MCF 10A (cell line): ENCODE measurements at regions not wholly inside any gene's neighbourhood (a gene's known extent, or its start where the extent isn't known, plus 50 kb on each side); places are given as distances from the start of the nearest gene placed in this dataset.

Experiments used
- BruUV-seq: library from RNA; stranded (reverse); fragments of 400-500 nt; replicated peaks from 2 replicates; lab custom pipeline; 2021; lab: Mats Ljungman, UMichigan
- CTCF ChIA-PET: fragments of 300-600 bp; sonication (Branson Sonifier 250); formaldehyde crosslinking; extraction: SDS; loops from one replicate; lab custom pipeline; 2021; ENCODE audit warnings: antibody characterized with exemption, inconsistent platforms; lab: Yijun Ruan, JAX
- POLR2A ChIA-PET: fragments of 300-600, 350-650 bp; sonication (Branson Sonifier 250); formaldehyde crosslinking; extraction: SDS; loops from one replicate; lab custom pipeline; 2020; ENCODE audit warnings: antibody characterized with exemption, inconsistent platforms; lab: Yijun Ruan, JAX
- DNase-seq: peaks from one replicate; pipeline ENCODE4 v3.0.0-alpha.2; 2018; ENCODE audit not compliant: unreplicated experiment
- H3K27ac Mint-ChIP-seq: one replicate; pipeline ENCODE4 v1.8.0; 2022; ENCODE audit warnings: mild to moderate bottlenecking, low read depth, mixed read lengths; ENCODE audit not compliant: unreplicated experiment
- H3K27me3 Mint-ChIP-seq: one replicate; pipeline ENCODE4 v1.8.0; 2022; ENCODE audit warnings: mixed read lengths; ENCODE audit not compliant: insufficient read depth, unreplicated experiment
- H3K36me3 Mint-ChIP-seq: one replicate; pipeline ENCODE4 v1.8.0; 2022; ENCODE audit warnings: mild to moderate bottlenecking, moderate library complexity, mixed read lengths; ENCODE audit not compliant: insufficient read depth, unreplicated experiment
- H3K4me1 Mint-ChIP-seq: one replicate; pipeline ENCODE4 v1.8.0; 2022; ENCODE audit warnings: mixed read lengths; ENCODE audit not compliant: insufficient read depth, unreplicated experiment
- H3K4me3 Mint-ChIP-seq: one replicate; pipeline ENCODE4 v1.8.0; 2022; ENCODE audit warnings: mild to moderate bottlenecking, moderate library complexity, mixed read lengths; ENCODE audit not compliant: unreplicated experiment
- H3K9me3 Mint-ChIP-seq: one replicate; pipeline ENCODE4 v1.8.0; 2022; ENCODE audit warnings: mixed read lengths; ENCODE audit not compliant: unreplicated experiment
- intact Hi-C: fragments of 100-400 bp; cut with micrococcal nuclease; formaldehyde crosslinking; loops from 2 replicates; pipeline ENCODE4 v1.14.1; 2022
- TF ChIP-seq, protein P1 (sequence below): fragments of 200-600 bp; IDR thresholded peaks from one replicate; pipeline ENCODE4 v1.8.0; 2022; ENCODE audit warnings: antibody characterized with exemption, mild to moderate bottlenecking; ENCODE audit not compliant: unreplicated experiment

DNA sequence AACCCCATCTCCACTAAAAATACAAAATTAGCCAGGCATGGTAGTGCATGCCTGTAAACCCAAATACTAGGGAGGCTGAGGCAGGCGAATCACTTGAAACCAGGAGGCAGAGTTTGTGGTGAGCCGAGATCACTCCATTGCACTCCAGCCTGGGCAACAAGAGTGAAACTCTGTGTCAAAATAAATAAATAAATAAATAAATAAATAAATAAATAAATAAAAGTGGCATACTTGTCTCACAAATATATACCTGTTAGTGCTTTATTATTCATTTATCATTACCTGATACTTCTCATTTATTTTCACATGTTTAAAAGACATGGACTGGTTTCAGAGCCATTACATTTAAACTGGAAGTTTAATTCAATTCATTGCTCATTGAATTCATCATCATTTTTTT is 491.4 kb upstream of the CDH7 start:
- Mint-ChIP-seq H3K27me3 (peaks cover 20% of the 10 kb centered on the region), H3K36me3 (no peaks in the 10 kb centered on the region), H3K27ac (no peak overlapping the region), H3K4me3 (no peak overlapping the region), H3K4me1 (no peaks in the 10 kb centered on the region), H3K9me3 (no peaks in the 10 kb centered on the region)
- DNase-seq: no peak
- intact Hi-C loops: no loop called here
- ChIA-PET POLR2A (no interaction called here), CTCF (no interaction called here)
- no TSS peak for BruUV-seq
- TF ChIP-seq, protein P1, sequence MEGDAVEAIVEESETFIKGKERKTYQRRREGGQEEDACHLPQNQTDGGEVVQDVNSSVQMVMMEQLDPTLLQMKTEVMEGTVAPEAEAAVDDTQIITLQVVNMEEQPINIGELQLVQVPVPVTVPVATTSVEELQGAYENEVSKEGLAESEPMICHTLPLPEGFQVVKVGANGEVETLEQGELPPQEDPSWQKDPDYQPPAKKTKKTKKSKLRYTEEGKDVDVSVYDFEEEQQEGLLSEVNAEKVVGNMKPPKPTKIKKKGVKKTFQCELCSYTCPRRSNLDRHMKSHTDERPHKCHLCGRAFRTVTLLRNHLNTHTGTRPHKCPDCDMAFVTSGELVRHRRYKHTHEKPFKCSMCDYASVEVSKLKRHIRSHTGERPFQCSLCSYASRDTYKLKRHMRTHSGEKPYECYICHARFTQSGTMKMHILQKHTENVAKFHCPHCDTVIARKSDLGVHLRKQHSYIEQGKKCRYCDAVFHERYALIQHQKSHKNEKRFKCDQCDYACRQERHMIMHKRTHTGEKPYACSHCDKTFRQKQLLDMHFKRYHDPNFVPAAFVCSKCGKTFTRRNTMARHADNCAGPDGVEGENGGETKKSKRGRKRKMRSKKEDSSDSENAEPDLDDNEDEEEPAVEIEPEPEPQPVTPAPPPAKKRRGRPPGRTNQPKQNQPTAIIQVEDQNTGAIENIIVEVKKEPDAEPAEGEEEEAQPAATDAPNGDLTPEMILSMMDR: no peak

DNA sequence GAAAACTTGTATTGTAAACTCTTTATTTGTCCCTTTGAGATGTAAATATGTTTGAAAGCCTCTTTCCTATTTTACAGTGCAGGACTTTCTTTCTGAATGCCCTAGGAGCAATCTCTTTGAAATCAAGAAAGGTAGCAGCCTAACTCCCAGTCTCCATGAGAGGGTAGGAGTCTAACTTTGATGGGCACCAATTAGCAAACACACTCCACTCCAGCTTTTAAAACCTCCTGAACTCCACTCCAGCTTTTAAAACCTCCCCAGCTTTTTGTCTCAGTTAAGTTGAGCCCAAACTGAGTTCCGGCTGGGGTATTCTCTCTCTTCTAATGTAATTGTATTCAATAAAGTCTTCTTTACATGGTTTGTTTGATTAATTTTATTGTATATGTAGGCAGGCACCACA is 493.7 kb upstream of the CDH7 start:
- DNase-seq: no peak
- TF ChIP-seq, protein P1: no peak
- Mint-ChIP-seq H3K4me3 (no peak overlapping the region), H3K9me3 (no peaks in the 10 kb centered on the region), H3K27ac (no peak overlapping the region), H3K4me1 (no peaks in the 10 kb centered on the region), H3K36me3 (no peaks in the 10 kb centered on the region), H3K27me3 (peaks cover 14% of the 10 kb centered on the region)
- BruUV-seq: no TSS peak
- ChIA-PET CTCF (interaction anchor here (0.9 kb wide), 1 partner anchor 9 kb away, joined by 3 read pairs; no protein-coding TSS in a partner anchor), POLR2A (no interaction called here)
- intact Hi-C loops: no loop called here

DNA sequence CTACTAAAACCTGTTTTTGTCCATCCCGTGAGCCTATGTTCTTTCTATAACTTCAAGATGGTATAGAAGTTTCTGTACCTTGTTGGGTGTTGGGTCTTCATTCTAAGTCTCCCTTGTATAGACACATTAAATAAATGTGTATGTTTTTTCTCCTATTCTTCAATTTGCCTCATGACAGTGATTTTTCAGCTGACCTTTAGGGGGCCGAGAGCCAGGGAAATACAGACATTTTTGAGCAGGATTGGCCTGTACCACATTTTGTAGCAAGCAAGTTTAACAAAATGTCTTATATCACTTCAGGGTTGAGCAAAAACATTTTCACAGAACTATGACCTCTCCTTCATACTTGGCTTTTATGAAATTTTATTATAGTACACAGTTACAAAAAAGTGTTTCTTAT is 495.4 kb upstream of the CDH7 start:
- intact Hi-C loops: no loop called here
- H3K4me3 Mint-ChIP-seq: no peak overlapping the region
- TF ChIP-seq, protein P1: no peak
- no peaks in the 10 kb centered on the region for H3K4me1 Mint-ChIP-seq
- ChIA-PET POLR2A (interaction anchor here (1.0 kb wide), 1 partner anchor 78 kb away, joined by 3 read pairs; no protein-coding TSS in a partner anchor), CTCF (no interaction called here)
- BruUV-seq: no TSS peak
- DNase-seq: no peak
- peaks cover 14% of the 10 kb centered on the region for H3K27me3 Mint-ChIP-seq
- H3K9me3 Mint-ChIP-seq: no peaks in the 10 kb centered on the region
- no peak overlapping the region for H3K27ac Mint-ChIP-seq
- no peaks in the 10 kb centered on the region for H3K36me3 Mint-ChIP-seq

DNA sequence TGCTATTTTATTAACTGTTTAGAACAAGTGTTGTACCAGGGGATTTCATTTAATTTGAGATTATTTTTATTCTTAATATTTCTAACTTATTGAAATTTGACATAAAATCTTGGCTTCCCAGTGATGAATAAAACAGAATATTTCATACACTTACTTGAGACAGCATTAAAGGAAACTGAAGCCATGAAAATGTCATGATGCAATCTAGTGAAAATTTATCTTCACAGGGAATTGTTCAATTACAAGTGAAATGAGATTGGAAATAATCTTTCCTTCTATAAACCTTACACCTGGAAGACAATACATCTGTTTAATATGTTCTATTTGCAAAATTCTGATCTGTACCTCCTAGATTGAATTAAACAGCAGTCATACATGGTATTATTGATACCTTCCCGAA is 511.0 kb upstream of the CDH7 start:
- POLR2A ChIA-PET: no interaction called here
- no peak for DNase-seq

More for the DNA sequence above, 511.0 kb upstream of the CDH7 start:
- no TSS peak for BruUV-seq
- CTCF ChIA-PET: no interaction called here
- Mint-ChIP-seq H3K27me3 (peaks cover 74% of the 10 kb centered on the region), H3K9me3 (no peaks in the 10 kb centered on the region), H3K4me1 (no peaks in the 10 kb centered on the region), H3K27ac (no peak overlapping the region), H3K36me3 (no peaks in the 10 kb centered on the region), H3K4me3 (no peak overlapping the region)
- intact Hi-C loops: no loop called here
- TF ChIP-seq, protein P1: no peak
